ENCODE measurements at regions not wholly inside any gene's neighbourhood (a gene's known extent, or its start where the extent isn't known, plus 50 kb on each side); places are given as distances from the start of the nearest gene placed in this dataset.
"Not testable (repeated sequence)": the region's sequence is repeated elsewhere in the genome, so short reads cannot be mapped to it uniquely, and the experiment has no call there.

DNA sequence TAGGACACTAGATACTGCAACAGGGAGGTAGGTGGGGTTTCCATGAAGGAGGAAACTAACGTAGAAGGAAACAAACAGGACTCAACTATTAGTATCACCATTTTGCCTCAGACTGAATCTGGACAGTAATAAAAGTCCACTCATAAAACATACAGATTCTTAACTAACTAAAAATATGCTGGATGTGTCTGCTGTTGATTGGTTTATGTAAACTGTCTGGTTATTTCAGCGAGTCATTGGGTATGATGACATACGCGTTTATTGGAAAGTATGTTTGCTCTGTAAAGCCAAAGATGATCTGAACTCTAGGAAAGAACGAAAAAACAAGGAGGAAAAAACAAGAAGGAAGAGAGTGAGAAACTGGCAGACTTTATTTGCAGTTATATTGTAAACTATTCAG is 1816.1 kb upstream of the LRRTM1 start:
- DNase-seq, result no peak

GRCh38 chr2:82120115-82120514 is 1815.6 kb upstream of the LRRTM1 start:
- no peak for DNase-seq

- DNase-seq, result no peak
Observed at GRCh38 chr2:82109418-82109817, 1804.9 kb upstream of the LRRTM1 start.

- no peak for DNase-seq
Observed at GRCh38 chr2:82098617-82099016, 1794.1 kb upstream of the LRRTM1 start.

- no peak for DNase-seq
Observed at GRCh38 chr2:82089518-82089917, 1785.0 kb upstream of the LRRTM1 start.

- no peak for DNase-seq
Observed at GRCh38 chr2:82084679-82085392, 1780.3 kb upstream of the LRRTM1 start.

- no peak for DNase-seq
Observed at GRCh38 chr2:82075875-82076274, 1771.3 kb upstream of the LRRTM1 start.

GRCh38 chr2:82062463-82062862 is 1757.9 kb upstream of the LRRTM1 start:
- no peak for DNase-seq

DNA sequence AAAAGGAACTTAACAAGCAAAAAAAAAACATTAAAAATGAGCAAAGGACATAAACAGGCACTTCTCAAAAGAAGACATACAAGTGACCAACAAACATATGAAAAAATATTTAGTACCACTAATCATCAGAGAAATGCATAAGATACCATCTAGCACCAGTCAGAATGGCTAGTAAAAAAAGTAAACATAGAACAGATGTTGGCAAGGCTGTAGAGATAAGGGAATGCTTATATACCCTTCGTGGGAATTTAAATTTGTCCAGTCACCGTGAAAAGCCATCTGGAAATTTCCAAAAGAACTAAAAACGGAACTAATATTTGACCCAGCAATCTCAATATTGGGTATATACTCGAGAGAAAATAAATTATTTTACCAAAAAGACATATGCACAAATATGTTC is 1751.3 kb upstream of the LRRTM1 start:
- no peak for DNase-seq

- no peak for DNase-seq
Observed at GRCh38 chr2:82043867-82044266, 1739.3 kb upstream of the LRRTM1 start.

DNA sequence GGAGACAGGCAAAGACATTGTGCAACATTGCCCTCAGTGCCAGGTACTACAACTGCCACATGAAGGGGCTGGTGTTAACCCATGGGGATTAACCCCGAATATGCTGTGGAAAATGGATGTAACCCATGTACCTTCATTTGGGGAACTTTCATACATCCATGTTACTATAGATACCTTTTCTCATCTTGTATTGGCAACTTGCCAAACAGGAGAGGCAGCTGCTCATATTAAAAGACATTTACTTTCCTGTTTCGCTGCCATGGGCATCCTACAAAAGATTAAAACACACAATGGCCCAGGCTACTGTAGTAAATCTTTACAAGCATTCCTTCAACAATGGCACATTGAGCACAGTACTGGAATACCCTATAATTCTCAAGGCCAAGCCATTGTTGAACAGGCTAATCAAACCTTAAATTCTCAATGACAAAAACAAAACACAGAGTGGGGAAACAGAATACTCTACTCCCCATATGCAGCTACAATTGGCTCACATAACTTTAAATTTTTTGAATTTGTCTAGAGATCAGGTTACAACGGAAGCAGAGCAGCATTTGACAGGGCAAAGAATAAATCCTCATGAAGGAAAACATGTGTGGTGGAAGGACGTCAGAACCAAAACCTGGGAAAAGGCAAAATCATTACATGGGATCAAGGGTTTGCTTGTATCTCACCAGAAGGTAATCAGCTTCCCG is 1723.5 kb upstream of the LRRTM1 start:
- no peak for DNase-seq

- DNase-seq, result no peak
Observed at GRCh38 chr2:82023710-82024109, 1719.2 kb upstream of the LRRTM1 start.

DNA sequence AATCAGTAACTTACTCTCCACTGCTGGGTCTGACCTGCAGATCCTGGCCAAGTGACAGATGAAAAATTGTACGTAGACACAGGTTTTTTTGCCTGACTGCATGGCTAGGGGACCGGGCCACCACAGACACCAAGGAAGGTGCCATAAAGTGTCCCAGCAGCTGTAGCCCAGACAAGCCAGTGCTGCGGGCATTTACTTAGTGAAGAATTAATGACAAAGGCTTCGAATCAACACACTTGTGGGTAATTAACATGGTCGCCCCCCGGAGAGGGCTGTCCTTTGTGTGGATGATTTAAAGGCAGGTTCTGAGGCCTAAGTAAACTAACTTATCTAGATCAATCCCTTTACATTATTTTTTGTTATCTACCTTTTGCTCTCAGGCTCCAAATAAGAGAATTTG is 1709.1 kb upstream of the LRRTM1 start:
- no peak for DNase-seq

- DNase-seq, result no peak
Observed at GRCh38 chr2:82007071-82007664, 1702.6 kb upstream of the LRRTM1 start.

DNA sequence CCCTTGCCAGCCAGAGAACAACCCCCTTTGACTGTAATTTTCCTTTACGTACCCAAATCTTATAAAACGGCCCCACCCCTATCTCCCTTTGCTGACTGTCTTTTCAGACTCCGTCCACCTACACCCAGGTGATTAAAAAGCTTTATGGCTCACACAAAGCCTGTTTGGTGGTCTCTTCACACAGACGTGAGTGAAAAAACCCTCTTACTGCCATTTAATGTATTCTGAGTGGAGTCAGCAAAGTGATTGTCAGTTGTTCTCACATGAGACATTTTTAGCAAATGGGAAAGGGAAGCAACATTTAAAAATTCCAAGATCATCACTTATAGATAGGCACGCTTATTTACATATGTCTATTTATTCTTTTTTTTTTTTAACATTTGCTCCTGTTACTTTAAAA is 1701.3 kb upstream of the LRRTM1 start:
- DNase-seq, result not testable (repeated sequence)

DNA sequence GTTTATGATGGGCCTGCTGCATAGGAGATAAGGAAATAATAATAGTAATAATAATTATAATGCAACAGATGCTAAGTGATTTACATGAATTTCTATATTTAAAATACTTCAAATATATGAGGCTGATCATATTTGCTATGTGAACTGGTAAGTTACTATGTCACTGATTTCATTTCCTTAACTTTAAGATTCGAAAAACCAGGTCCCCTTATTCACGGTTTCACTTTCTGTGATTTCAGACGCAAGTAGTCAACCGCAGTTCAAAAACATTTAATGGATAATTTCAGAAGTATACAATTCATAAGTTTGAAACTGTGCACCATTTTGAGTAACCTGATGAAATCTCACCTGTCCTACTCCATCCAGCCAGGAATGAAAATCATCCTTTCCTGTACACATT is 1697.1 kb upstream of the LRRTM1 start:
- no peak for DNase-seq

DNA sequence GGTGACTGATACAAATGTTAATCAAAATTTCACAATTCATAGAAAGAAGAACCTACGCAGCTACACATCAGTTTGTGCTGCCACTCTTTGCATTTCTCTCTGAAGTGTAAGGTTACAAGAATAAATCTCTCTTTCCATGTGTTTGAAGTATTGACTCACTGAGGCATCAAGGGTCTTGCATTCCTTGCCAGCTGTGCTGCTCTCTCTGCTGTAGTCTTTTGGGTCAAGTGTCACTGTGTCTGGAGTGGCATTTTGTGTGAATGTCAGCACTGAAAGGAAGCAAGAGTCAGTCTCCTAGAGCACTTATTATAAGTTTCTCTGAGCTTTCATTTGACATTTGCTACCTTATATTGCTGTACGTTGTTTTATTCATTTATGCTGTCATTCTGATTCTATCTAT is 1696.1 kb upstream of the LRRTM1 start:
- no peak for DNase-seq

- no peak for DNase-seq
Observed at GRCh38 chr2:81996332-81996731, 1691.8 kb upstream of the LRRTM1 start.

DNA sequence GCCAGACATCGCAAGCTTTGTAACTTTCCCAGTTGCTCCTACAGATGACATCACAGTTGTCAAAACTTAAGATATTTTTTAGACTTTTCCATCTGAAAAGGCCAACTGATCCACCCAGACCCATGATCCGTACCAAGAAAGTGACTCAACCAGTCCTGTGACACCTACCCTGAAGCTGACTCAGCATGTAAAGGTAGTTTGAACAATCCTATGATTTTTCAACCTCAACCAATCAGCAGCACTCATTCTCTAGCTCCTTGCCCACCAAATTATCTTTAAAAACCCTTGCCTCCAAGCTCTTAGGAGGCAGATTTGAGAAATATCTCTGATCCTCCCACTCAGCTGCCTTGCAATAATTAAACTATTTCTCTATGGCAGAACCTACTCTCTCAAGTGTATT is 1686.7 kb upstream of the LRRTM1 start:
- DNase-seq, result no peak

- DNase-seq, result no peak
Observed at GRCh38 chr2:81987370-81987769, 1682.8 kb upstream of the LRRTM1 start.

DNA sequence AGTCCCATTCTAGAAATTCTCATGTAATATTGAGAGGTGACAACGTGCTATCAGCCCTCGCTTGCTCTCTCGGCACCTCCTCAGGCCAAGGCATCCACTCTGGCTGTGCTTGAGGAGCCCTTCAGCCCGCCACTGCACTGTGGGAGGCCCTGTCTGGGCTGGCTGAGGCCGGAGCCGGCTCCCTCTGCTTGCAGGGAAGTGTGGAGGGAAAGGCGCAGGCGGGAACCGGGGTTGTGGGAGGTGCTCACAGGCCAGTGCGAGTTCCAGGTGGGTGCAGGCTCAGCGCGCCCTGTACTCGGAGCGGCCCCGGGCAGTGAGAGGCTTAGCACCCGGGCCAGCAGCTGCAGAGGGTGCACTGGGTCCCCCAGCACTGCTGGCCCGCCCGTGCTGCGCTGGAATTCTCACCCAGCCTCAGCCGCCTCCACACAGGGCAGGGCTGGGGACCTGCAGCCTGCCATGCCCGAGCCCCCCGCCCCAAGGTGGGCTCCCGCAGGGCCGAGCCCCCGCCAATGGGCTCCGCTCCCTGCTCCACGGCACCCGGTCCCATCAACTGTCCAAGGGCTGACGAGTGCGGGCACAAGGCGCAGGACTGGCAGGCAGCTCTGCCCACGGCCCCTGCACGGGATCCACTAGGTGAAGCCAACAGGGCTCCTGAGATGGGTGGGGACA is 1680.6 kb upstream of the LRRTM1 start:
- no peak for DNase-seq

DNA sequence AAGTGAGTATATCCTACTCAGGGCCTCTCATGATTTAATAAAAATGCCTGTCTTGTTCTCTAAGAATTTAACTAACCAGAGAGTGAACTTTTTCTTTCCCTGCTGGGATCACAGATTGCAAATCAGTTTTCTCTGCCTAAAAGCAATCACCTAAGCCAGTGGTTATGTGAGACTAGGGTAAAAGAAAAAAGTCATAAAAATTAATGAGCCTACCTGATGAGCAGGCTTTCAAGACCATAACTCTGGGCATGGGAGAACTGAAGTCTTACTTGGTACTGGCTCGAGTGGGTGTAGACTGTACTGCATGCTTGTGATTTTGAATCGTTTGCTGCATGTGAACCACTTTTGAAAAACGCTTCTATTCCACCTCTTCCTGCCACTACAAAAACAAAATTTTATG is 1677.0 kb upstream of the LRRTM1 start:
- DNase-seq, result no peak

DNA sequence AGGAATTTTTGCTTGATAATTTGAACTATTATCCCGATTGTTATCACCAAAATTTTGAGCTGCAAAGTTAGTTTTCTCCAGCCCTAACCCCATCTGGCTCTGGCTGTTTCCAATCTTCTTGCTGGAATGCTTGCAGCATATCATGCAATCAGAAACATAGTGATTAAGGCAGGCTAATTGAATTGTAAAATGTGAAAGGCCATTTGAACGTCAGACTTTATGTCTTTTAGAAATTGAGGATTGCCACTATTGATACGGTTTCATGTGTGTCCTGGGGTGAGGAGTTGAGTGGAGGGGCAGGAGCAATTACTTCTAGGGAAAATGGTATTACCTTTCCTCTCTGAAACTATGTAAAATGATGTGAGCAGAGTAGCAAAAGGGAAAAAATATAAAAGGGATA is 1674.5 kb upstream of the LRRTM1 start:
- DNase-seq, result no peak

- DNase-seq, result no peak
Observed at GRCh38 chr2:81976998-81977397, 1672.4 kb upstream of the LRRTM1 start.
